Lower lobe of right lung (tissue), 2 donors: ENCODE measurements at regions not wholly inside any gene's neighbourhood (a gene's known extent, or its start where the extent isn't known, plus 50 kb on each side); places are given as distances from the start of the nearest gene placed in this dataset.
"Not testable (repeated sequence)": the region's sequence is repeated elsewhere in the genome, so short reads cannot be mapped to it uniquely, and the experiment has no call there.

Experiments used
- ATAC-seq, 2 donors: fragments of 200-7000 bp; cut with Tn5 transposase; one replicate each; pipeline ENCODE4 v1.9.1; 2020 to 2022; ENCODE audit warnings: mild to moderate bottlenecking in 2 of 2, moderate library complexity in 2 of 2
- DNase-seq: peaks from one replicate; pipeline ENCODE4 v3.0.0-alpha.2; 2020
- H3K27ac ChIP-seq: fragments of 200-600 bp; one replicate; pipeline ENCODE4 v1.8.0; 2022
- H3K27me3 ChIP-seq: fragments of 200-600 bp; one replicate; pipeline ENCODE4 v1.8.0; 2022; ENCODE audit warnings: low read depth
- H3K36me3 ChIP-seq: fragments of 200-600 bp; one replicate; pipeline ENCODE4 v1.8.0; 2022; ENCODE audit warnings: mild to moderate bottlenecking
- H3K4me1 ChIP-seq: fragments of 200-600 bp; one replicate; pipeline ENCODE4 v1.8.0; 2022
- H3K4me3 ChIP-seq: fragments of 200-600 bp; one replicate; pipeline ENCODE4 v1.8.0; 2022; ENCODE audit warnings: mild to moderate bottlenecking
- H3K9me3 ChIP-seq: fragments of 200-600 bp; one replicate; pipeline ENCODE4 v1.8.0; 2022
- CTCF ChIP-seq: fragments of 200-600 bp; IDR thresholded peaks from one replicate; pipeline ENCODE4 v1.8.0; 2022; ENCODE audit warnings: antibody characterized with exemption, mild to moderate bottlenecking
- intact Hi-C: fragments of 100-400 bp; cut with DNase I; formaldehyde crosslinking; loops from one replicate; pipeline ENCODE4 v1.11.0; 2022
- donor health status: DM: no; HTN: yes; CAD: no; lungs with severe emphysema.

GRCh38 chr5:173490681-173491080, 125.8 kb downstream of the BOD1 start:
- DNase-seq (no peak), ATAC-seq (no peak)
- Histone ChIP-seq H3K9me3 (no peaks in the 10 kb centered on the region), H3K27me3 (no peaks in the 10 kb centered on the region), H3K4me1 (no peaks in the 10 kb centered on the region), H3K4me3 (no peak overlapping the region), H3K36me3 (no peaks in the 10 kb centered on the region), H3K27ac (no peak overlapping the region)
- no peak for TF ChIP-seq CTCF
- intact Hi-C loops = no loop called here

GRCh38 chr5:173488144-173488543, 128.3 kb downstream of the BOD1 start:
- Histone ChIP-seq H3K27me3 (no peaks in the 10 kb centered on the region), H3K27ac (no peak overlapping the region), H3K9me3 (no peaks in the 10 kb centered on the region), H3K36me3 (no peaks in the 10 kb centered on the region), H3K4me3 (no peak overlapping the region), H3K4me1 (no peaks in the 10 kb centered on the region)
- DNase-seq (no peak), ATAC-seq (no peak)
- intact Hi-C loops = no loop called here
- no peak for TF ChIP-seq CTCF

GRCh38 chr5:173487300-173487699, 129.2 kb downstream of the BOD1 start:
- intact Hi-C loops = no loop called here
- H3K36me3 ChIP-seq = no peaks in the 10 kb centered on the region
- no peaks in the 10 kb centered on the region for H3K9me3 ChIP-seq
- no peak for TF ChIP-seq CTCF
- no peak overlapping the region for H3K4me3 ChIP-seq
- DNase-seq (no peak), ATAC-seq (no peak)
- no peaks in the 10 kb centered on the region for H3K27me3 ChIP-seq
- H3K27ac ChIP-seq = no peak overlapping the region
- no peaks in the 10 kb centered on the region for H3K4me1 ChIP-seq

GRCh38 chr5:173486355-173487225, 129.9 kb downstream of the BOD1 start:
- intact Hi-C loops = no loop called here
- H3K9me3 ChIP-seq = no peaks in the 10 kb centered on the region
- no peaks in the 10 kb centered on the region for H3K4me1 ChIP-seq
- DNase-seq (no peak), ATAC-seq (no peak)
- no peaks in the 10 kb centered on the region for H3K36me3 ChIP-seq
- no peak overlapping the region for H3K4me3 ChIP-seq
- H3K27ac ChIP-seq = no peak overlapping the region
- no peak for TF ChIP-seq CTCF
- H3K27me3 ChIP-seq = no peaks in the 10 kb centered on the region

- no peak for TF ChIP-seq CTCF
- Histone ChIP-seq H3K4me1 (no peaks in the 10 kb centered on the region), H3K27ac (no peak overlapping the region), H3K9me3 (no peaks in the 10 kb centered on the region), H3K27me3 (peaks cover 12% of the 10 kb centered on the region), H3K4me3 (no peak overlapping the region), H3K36me3 (no peaks in the 10 kb centered on the region)
- ATAC-seq = no peak
- DNase-seq = no peak
- intact Hi-C loops = no loop called here
Measured at GRCh38 chr5:173484569-173484968, 131.9 kb downstream of the BOD1 start.

GRCh38 chr5:173483599-173483998, 132.9 kb downstream of the BOD1 start:
- H3K36me3 ChIP-seq, ATAC-seq, H3K4me3 ChIP-seq, H3K9me3 ChIP-seq, DNase-seq, H3K27ac ChIP-seq, intact Hi-C loops, H3K4me1 ChIP-seq: not testable (repeated sequence)
- peaks cover 12% of the 10 kb centered on the region for H3K27me3 ChIP-seq
